PC-9 (cell line): ENCODE measurements at regions not wholly inside any gene's neighbourhood (a gene's known extent, or its start where the extent isn't known, plus 50 kb on each side); places are given as distances from the start of the nearest gene placed in this dataset.

Experiments used
- BruUV-seq: library from RNA; stranded (reverse); fragments of 400-500 nt; replicated peaks from 2 replicates; lab custom pipeline; 2021; lab: Mats Ljungman, UMichigan
- CTCF ChIA-PET: fragments of 300-600 bp; sonication (Branson Sonifier 250); formaldehyde crosslinking; loops from one replicate; lab custom pipeline; 2022; ENCODE audit warnings: antibody characterized with exemption; lab: Charles Lee
- POLR2A ChIA-PET: fragments of 300-600 bp; sonication (Branson Sonifier 250); formaldehyde crosslinking; loops from one replicate; lab custom pipeline; 2022; ENCODE audit warnings: antibody characterized with exemption; ENCODE audit not compliant: unreplicated experiment; lab: Charles Lee
- DNase-seq, 2 experiments: peaks; one replicate each; pipeline versions ENCODE4 v3.0.0 to v3.0.0-alpha.2; 2015 to 2022; ENCODE audit warnings: mixed read lengths in 1 of 2
- H2AFZ ChIP-seq: fragments of 200-600 bp; sonication (generic); 2 replicates; pipeline ENCODE4 v1.8.1; 2017; ENCODE audit warnings: antibody characterized with exemption
- H3F3A ChIP-seq: fragments of 200-600 bp; sonication (generic); 2 replicates; pipeline ENCODE4 v1.8.1; 2017; ENCODE audit warnings: antibody characterized with exemption, mild to moderate bottlenecking, low read depth; ENCODE audit not compliant: insufficient read depth
- H3K27ac ChIP-seq: fragments of 200-600 bp; sonication (generic); 2 replicates; pipeline ENCODE4 v1.6.1; 2016; ENCODE audit warnings: mixed run types
- H3K27me3 ChIP-seq: fragments of 200-600 bp; sonication (generic); 2 replicates; pipeline ENCODE4 v1.6.1; 2016; ENCODE audit warnings: low read depth, mixed run types; ENCODE audit not compliant: insufficient read depth
- H3K36me3 ChIP-seq: fragments of 200-600 bp; sonication (generic); 2 replicates; pipeline ENCODE4 v1.6.1; 2016; ENCODE audit warnings: low read depth, mixed run types
- H3K4me1 ChIP-seq: fragments of 200-600 bp; sonication (generic); replicated peaks from 2 replicates; pipeline ENCODE4 v1.6.1; 2016; ENCODE audit warnings: mixed run types; ENCODE audit not compliant: insufficient read depth
- H3K4me2 ChIP-seq: fragments of 200-600 bp; sonication (generic); 2 replicates; pipeline ENCODE4 v1.6.1; 2017; ENCODE audit warnings: mixed run types
- H3K4me3 ChIP-seq: fragments of 200-600 bp; sonication (generic); 2 replicates; pipeline ENCODE4 v1.6.1; 2016; ENCODE audit warnings: mixed run types
- H3K79me2 ChIP-seq: fragments of 200-600 bp; sonication (generic); 2 replicates; pipeline ENCODE4 v1.6.1; 2017; ENCODE audit warnings: low read depth, mixed run types
- H3K9me2 ChIP-seq: fragments of 200-600 bp; sonication (generic); 2 replicates; pipeline ENCODE4 v1.8.1; 2017; ENCODE audit warnings: mild to moderate bottlenecking; ENCODE audit not compliant: insufficient read depth
- H3K9me3 ChIP-seq: fragments of 200-600 bp; sonication (generic); 2 replicates; pipeline ENCODE4 v1.8.1; 2016; ENCODE audit warnings: low read depth; ENCODE audit not compliant: insufficient read depth
- H4K20me1 ChIP-seq: fragments of 200-600 bp; sonication (generic); 2 replicates; pipeline ENCODE4 v1.8.1; 2017; ENCODE audit not compliant: insufficient read depth
- EZH2 ChIP-seq: fragments of 200-600 bp; sonication (generic); IDR thresholded peaks from 2 replicates; pipeline ENCODE4 v1.8.0; 2017; ENCODE audit warnings: antibody characterized with exemption, low read depth
- intact Hi-C: fragments of 100-400 bp; cut with micrococcal nuclease; formaldehyde crosslinking; loops from one replicate; pipeline ENCODE4 v1.10.0; 2022; ENCODE audit not compliant: unreplicated experiment
- TF ChIP-seq, protein P1 (sequence below): fragments of 200-600 bp; sonication (generic); conservative IDR thresholded peaks from 2 replicates; pipeline ENCODE4 v1.6.1; 2017; ENCODE audit warnings: mixed run types, antibody characterized with exemption, mild to moderate bottlenecking, moderate library complexity

DNA sequence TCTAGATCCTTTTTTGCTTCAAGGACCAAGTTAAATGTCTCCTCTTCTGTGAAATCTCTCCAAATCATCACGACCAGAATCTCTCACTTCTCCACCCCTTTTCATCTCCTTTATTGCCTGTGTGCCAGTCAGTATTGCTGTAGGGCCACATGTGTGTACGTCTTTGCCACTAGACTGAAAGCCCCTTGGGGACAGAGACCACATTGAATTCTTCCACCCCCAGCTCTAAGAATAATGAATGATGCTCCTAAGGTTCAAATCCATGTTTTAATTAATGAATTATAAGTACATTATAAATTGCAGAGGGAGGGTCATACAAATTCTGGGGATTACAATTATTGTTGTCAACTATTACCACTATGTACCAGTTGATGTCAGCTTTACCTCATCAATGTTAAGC lies 343.8 kb downstream of the USP25 start:
- Histone ChIP-seq H4K20me1 (no peaks in the 10 kb centered on the region), H3K79me2 (no peaks in the 10 kb centered on the region), H3K27me3 (no peaks in the 10 kb centered on the region), H3K36me3 (no peaks in the 10 kb centered on the region), H2AFZ (no peak overlapping the region), H3K4me2 (no peak overlapping the region), H3K4me3 (no peak overlapping the region), H3K27ac (no peak overlapping the region), H3K4me1 (no peaks in the 10 kb centered on the region), H3F3A (no peaks in the 10 kb centered on the region), H3K9me3 (no peaks in the 10 kb centered on the region), H3K9me2 (no peaks in the 10 kb centered on the region)
- no peak for DNase-seq
- no TSS peak for BruUV-seq
- intact Hi-C loops: no loop called here
- POLR2A ChIA-PET: no interaction called here
- TF ChIP-seq EZH2: no peak
- TF ChIP-seq, protein P1, sequence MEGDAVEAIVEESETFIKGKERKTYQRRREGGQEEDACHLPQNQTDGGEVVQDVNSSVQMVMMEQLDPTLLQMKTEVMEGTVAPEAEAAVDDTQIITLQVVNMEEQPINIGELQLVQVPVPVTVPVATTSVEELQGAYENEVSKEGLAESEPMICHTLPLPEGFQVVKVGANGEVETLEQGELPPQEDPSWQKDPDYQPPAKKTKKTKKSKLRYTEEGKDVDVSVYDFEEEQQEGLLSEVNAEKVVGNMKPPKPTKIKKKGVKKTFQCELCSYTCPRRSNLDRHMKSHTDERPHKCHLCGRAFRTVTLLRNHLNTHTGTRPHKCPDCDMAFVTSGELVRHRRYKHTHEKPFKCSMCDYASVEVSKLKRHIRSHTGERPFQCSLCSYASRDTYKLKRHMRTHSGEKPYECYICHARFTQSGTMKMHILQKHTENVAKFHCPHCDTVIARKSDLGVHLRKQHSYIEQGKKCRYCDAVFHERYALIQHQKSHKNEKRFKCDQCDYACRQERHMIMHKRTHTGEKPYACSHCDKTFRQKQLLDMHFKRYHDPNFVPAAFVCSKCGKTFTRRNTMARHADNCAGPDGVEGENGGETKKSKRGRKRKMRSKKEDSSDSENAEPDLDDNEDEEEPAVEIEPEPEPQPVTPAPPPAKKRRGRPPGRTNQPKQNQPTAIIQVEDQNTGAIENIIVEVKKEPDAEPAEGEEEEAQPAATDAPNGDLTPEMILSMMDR: no peak
- CTCF ChIA-PET: no interaction called here

- POLR2A ChIA-PET: no interaction called here
- Histone ChIP-seq H3K79me2 (no peaks in the 10 kb centered on the region), H3K4me3 (no peak overlapping the region), H4K20me1 (no peaks in the 10 kb centered on the region), H3K27ac (no peak overlapping the region), H3K27me3 (no peaks in the 10 kb centered on the region), H3K9me2 (no peaks in the 10 kb centered on the region), H3F3A (no peaks in the 10 kb centered on the region), H3K4me2 (no peak overlapping the region), H3K36me3 (no peaks in the 10 kb centered on the region), H2AFZ (no peak overlapping the region), H3K9me3 (no peaks in the 10 kb centered on the region), H3K4me1 (no peaks in the 10 kb centered on the region)
- CTCF ChIA-PET: no interaction called here
- DNase-seq: no peak
- intact Hi-C loops: no loop called here
- TF ChIP-seq EZH2: no peak
- TF ChIP-seq, protein P1: no peak
- BruUV-seq: no TSS peak
Measured at GRCh38 chr21:16074950-16075489, 345.2 kb downstream of the USP25 start.

GRCh38 chr21:16075649-16076282 lies 346.0 kb downstream of the USP25 start:
- Histone ChIP-seq H3F3A (no peaks in the 10 kb centered on the region), H3K27me3 (no peaks in the 10 kb centered on the region), H3K36me3 (no peaks in the 10 kb centered on the region), H3K79me2 (no peaks in the 10 kb centered on the region), H3K9me3 (no peaks in the 10 kb centered on the region), H3K4me1 (no peaks in the 10 kb centered on the region), H3K27ac (no peak overlapping the region), H2AFZ (no peak overlapping the region), H4K20me1 (no peaks in the 10 kb centered on the region), H3K4me2 (no peak overlapping the region), H3K9me2 (no peaks in the 10 kb centered on the region), H3K4me3 (no peak overlapping the region)
- POLR2A ChIA-PET: no interaction called here
- CTCF ChIA-PET: no interaction called here
- BruUV-seq: no TSS peak
- intact Hi-C loops: no loop called here
- TF ChIP-seq, protein P1: no peak
- TF ChIP-seq EZH2: no peak
- no peak for DNase-seq
